Spleen (tissue), 11 donors: ENCODE measurements at regions not wholly inside any gene's neighbourhood (a gene's known extent, or its start where the extent isn't known, plus 50 kb on each side); places are given as distances from the start of the nearest gene placed in this dataset.
A peak's percentile ranks its signal among the peaks of the same experiment; 100 is the strongest.

Experiments
- DNase-seq: peaks from one replicate; pipeline ENCODE4 v3.0.0-alpha.2; 2020
- H3K27ac ChIP-seq, 8 donors: fragments of 200-600 bp; sonication (generic) in 7 of 8; 1 replicate in 4 of 8; 2 replicates in 4 of 8; pipeline versions ENCODE4 v1.5.0 to v1.8.0; 2016 to 2021; ENCODE audit warnings: inconsistent platforms in 4 of 8, mild to moderate bottlenecking in 4 of 8, moderate library complexity in 1 of 8
- H3K27me3 ChIP-seq, 7 donors: fragments of 200-600 bp; sonication (generic) in 6 of 7; replicated peaks in 1 of 7; 1 replicate in 4 of 7; 2 replicates in 3 of 7; pipeline versions ENCODE4 v1.5.0 to v1.8.0; 2016 to 2021; ENCODE audit warnings: inconsistent platforms in 3 of 7, mild to moderate bottlenecking in 1 of 7
- H3K36me3 ChIP-seq, 6 donors: fragments of 200-600 bp; sonication (generic) in 5 of 6; 1 replicate in 4 of 6; 2 replicates in 2 of 6; pipeline versions ENCODE4 v1.5.0 to v1.8.0; 2016 to 2021; ENCODE audit warnings: inconsistent platforms in 2 of 6
- H3K4me1 ChIP-seq, 6 donors: fragments of 200-600 bp; sonication (generic) in 5 of 6; 1 replicate in 3 of 6; 2 replicates in 3 of 6; pipeline versions ENCODE4 v1.5.0 to v1.8.0; 2016 to 2021; ENCODE audit warnings: inconsistent platforms in 3 of 6
- H3K4me3 ChIP-seq, 8 donors: fragments of 200-600 bp; sonication (generic) in 7 of 8; 1 replicate in 4 of 8; 2 replicates in 4 of 8; pipeline versions ENCODE4 v1.5.0 to v1.8.0; 2016 to 2021; ENCODE audit warnings: inconsistent platforms in 4 of 8, mild to moderate bottlenecking in 4 of 8, moderate library complexity in 2 of 8
- H3K9me3 ChIP-seq, 8 donors: fragments of 200-600 bp; sonication (generic) in 7 of 8; 1 replicate in 4 of 8; 2 replicates in 4 of 8; pipeline versions ENCODE4 v1.5.0 to v1.8.0; 2016 to 2021; ENCODE audit warnings: inconsistent platforms in 4 of 8
- CTCF ChIP-seq, 11 experiments: fragments of 200-600 bp in 7 of 11; fragments of 450-650 bp in 4 of 11; sonication (generic) in 4 of 11; IDR thresholded peaks in 8 of 11; conservative IDR thresholded peaks in 3 of 11; 1 replicate in 7 of 11; 2 replicates in 4 of 11; pipeline versions ENCODE4 v1.4.0 to v1.8.0; 2016 to 2021; ENCODE audit warnings: antibody characterized with exemption in 11 of 11, inconsistent platforms in 4 of 11, mild to moderate bottlenecking in 1 of 11
- POLR2A ChIP-seq, 3 donors: fragments of 450-650 bp; IDR thresholded peaks; one replicate each; pipeline ENCODE4 v1.5.1; 2017; ENCODE audit warnings: antibody characterized with exemption in 3 of 3, mild to moderate bottlenecking in 1 of 3
- POLR2AphosphoS5 ChIP-seq, 3 donors: sonication (generic); formaldehyde crosslinking; IDR thresholded peaks; one replicate each; pipeline ENCODE4 v1.5.1; 2017; ENCODE audit warnings: antibody characterized with exemption in 3 of 3
- WGBS, 5 donors: extraction: QIAGEN DNeasy Blood & Tissue Kit in 3 of 5; methylation state at CpG; one replicate each; pipeline versions ENCODE4 v1.1.5 to v1.1.7; 2013 to 2018; 5-methylcytosine and 5-hydroxymethylcytosine counted together
- intact Hi-C: fragments of 100-400 bp; cut with DNase I; formaldehyde crosslinking; loops from one replicate; pipeline ENCODE4 v1.15.0; 2023; ENCODE audit warnings: low total_unique reads
- donor health status: healthy with polysubstance abuse.
- donor health status: DM: no; HTN: no; CAD: no; lungs with moderate emphysema.
- donor health status: DM: no; HTN: no; CAD: no.
- donor health status: Bipolar disorder and iron deficiency.
- donor health status: healthy.
- donor health status: DM: no; HTN: no; CAD: no.
- donor health status: DM: yes; HTN: yes; CAD: no.

DNA sequence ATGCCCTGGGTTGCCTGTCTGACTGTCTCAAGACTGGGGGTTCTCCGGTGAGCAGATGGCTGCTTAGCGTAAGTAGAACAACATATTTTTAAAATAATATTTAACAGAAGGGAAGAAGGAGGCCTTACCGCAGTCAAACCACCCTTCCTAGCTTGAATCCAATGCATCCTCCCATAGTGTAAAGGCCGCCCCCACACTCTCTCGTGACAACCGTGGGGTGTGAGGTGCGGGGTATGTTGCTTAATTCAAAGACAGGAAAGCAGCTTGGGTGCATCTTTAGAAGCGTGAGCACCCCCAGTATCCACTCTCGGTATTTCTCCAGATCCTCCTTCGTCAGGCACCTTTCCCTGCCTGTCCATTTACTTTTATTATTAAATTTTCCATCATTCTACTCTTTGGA, 501.2 kb upstream of the CDH4 start:
- H3K4me3 ChIP-seq: no peak overlapping the region
- H3K27ac ChIP-seq: no peak overlapping the region
- intact Hi-C loops: no loop called here
- no peaks in the 10 kb centered on the region for H3K27me3 ChIP-seq
- no peak for DNase-seq
- no peak for TF ChIP-seq CTCF (IDR thresholded peaks at IDR 0.05 in 8 of 11, conservative IDR thresholded peaks at IDR 0.05 in 3 of 11)
- TF ChIP-seq POLR2AphosphoS5 (IDR thresholded peaks at IDR 0.05): no peak
- no peak for TF ChIP-seq POLR2A (IDR thresholded peaks at IDR 0.05)
- no peaks in the 10 kb centered on the region for H3K9me3 ChIP-seq
- 86 to 92% (median 89%) methylated on average over 10 of the region's 10 CpGs for WGBS, 5 donors
- H3K36me3 ChIP-seq: no peaks in the 10 kb centered on the region
- H3K4me1 ChIP-seq: peaks cover 0 to 8% (median 0%) of the 10 kb centered on the region in 6 donors

GRCh38 chr20:60751826-60752225, 500.2 kb upstream of the CDH4 start:
- peaks cover 0 to 8% (median 0%) of the 10 kb centered on the region in 6 donors for H3K4me1 ChIP-seq
- TF ChIP-seq POLR2A (IDR thresholded peaks at IDR 0.05) (no peak), POLR2AphosphoS5 (IDR thresholded peaks at IDR 0.05) (no peak), CTCF (IDR thresholded peaks at IDR 0.05 in 8 of 11, conservative IDR thresholded peaks at IDR 0.05 in 3 of 11) (no peak)
- DNase-seq: no peak
- H3K4me3 ChIP-seq: no peak overlapping the region
- no peaks in the 10 kb centered on the region for H3K36me3 ChIP-seq
- no peaks in the 10 kb centered on the region for H3K27me3 ChIP-seq
- no peaks in the 10 kb centered on the region for H3K9me3 ChIP-seq
- H3K27ac ChIP-seq: no peak overlapping the region
- 81 to 89% (median 84%) methylated on average over 7 of the region's 7 CpGs for whole genome bisulfite sequencing, 5 donors
- intact Hi-C loops: no loop called here

DNA sequence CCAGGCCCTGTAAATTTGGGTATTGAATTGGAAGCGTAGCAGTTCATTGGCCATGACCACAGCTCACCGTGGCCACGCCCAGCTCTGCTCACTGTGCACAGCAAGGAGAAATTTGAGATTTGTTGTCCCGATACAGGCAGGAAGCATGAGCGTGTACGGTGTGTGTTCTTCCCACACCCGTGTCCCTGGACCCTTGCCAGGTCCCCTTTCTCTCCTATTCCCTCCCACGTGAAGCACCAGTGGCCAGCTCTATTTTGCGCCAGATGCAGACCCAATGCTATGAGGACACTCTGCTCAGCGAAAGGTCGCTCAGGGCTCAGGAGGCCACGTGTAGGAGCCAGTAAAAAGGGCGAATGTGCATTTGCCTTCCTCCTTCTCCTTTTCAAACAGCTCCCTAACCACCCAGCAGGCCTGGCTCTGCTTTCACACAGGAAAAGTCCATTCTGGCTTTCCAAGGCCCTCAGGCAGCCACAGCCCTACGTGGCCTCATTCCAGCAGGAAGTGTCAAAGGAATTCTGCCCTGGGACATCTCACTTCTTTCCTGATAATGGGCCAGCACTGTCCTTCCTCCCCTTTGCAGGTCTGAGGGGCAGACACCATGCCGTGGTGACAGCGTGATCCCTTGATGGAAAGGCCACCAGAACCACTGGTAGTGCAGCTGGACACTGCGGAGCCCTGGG, 499.2 kb upstream of the CDH4 start:
- Histone ChIP-seq H3K4me1 (peaks cover 0 to 8% (median 0%) of the 10 kb centered on the region in 6 donors), H3K4me3 (no peak overlapping the region), H3K36me3 (no peaks in the 10 kb centered on the region), H3K9me3 (no peaks in the 10 kb centered on the region), H3K27me3 (no peaks in the 10 kb centered on the region), H3K27ac (peak overlapping the region in 2 of 8 donors; percentile 24 to 41)
- intact Hi-C loops: no loop called here
- peak in 1 of 3 donors; percentile 26 for TF ChIP-seq POLR2AphosphoS5 (IDR thresholded peaks at IDR 0.05)
- TF ChIP-seq POLR2A (IDR thresholded peaks at IDR 0.05): no peak
- DNase-seq: no peak
- 58 to 72% (median 62%) methylated on average over 17 of the region's 17 CpGs for WGBS, 5 donors

- no peak for DNase-seq
Observed at GRCh38 chr20:60754856-60755255, 497.2 kb upstream of the CDH4 start.

More at GRCh38 chr20:60754856-60755255, 497.2 kb upstream of the CDH4 start:
- H3K4me1 ChIP-seq: peaks cover 0 to 8% (median 0%) of the 10 kb centered on the region in 6 donors
- no peak for TF ChIP-seq POLR2AphosphoS5 (IDR thresholded peaks at IDR 0.05)
- TF ChIP-seq POLR2A (IDR thresholded peaks at IDR 0.05): no peak
- no peak for TF ChIP-seq CTCF (IDR thresholded peaks at IDR 0.05 in 8 of 11, conservative IDR thresholded peaks at IDR 0.05 in 3 of 11)
- H3K9me3 ChIP-seq: no peaks in the 10 kb centered on the region
- H3K27me3 ChIP-seq: no peaks in the 10 kb centered on the region
- no peak overlapping the region for H3K27ac ChIP-seq
- no peak overlapping the region for H3K4me3 ChIP-seq
- H3K36me3 ChIP-seq: no peaks in the 10 kb centered on the region
- WGBS, 5 donors: 79 to 92% (median 91%) methylated on average over 4 of the region's 4 CpGs
- intact Hi-C loops: no loop called here
